ENCODE measurements at regions not wholly inside any gene's neighbourhood (a gene's known extent, or its start where the extent isn't known, plus 50 kb on each side); places are given as distances from the start of the nearest gene placed in this dataset.
"Not testable (repeated sequence)": the region's sequence is repeated elsewhere in the genome, so short reads cannot be mapped to it uniquely, and the experiment has no call there.

DNA sequence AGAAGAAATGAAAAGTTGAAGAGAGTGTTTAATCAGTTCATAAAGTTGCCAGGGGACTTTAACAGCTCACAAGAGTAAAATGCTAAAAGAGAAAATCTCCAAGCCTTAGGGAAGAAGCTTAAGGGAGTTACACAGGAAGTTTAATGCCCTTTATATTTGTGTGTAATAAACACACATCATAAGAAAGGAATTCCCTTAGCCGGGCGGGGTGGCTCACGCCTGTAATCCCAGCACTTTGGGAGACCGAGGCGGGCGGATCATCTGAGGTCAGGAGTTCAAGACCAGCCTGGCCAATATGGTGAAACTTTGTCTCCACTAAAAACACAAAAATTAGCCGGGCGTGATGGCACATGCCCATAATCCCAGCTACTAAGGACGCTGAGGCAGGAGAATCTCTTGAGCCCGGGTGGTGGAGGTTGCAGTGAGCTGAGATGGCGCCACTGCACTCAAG, 95.4 kb upstream of the CAB39 start:
- TF ChIP-seq, protein P1, sequence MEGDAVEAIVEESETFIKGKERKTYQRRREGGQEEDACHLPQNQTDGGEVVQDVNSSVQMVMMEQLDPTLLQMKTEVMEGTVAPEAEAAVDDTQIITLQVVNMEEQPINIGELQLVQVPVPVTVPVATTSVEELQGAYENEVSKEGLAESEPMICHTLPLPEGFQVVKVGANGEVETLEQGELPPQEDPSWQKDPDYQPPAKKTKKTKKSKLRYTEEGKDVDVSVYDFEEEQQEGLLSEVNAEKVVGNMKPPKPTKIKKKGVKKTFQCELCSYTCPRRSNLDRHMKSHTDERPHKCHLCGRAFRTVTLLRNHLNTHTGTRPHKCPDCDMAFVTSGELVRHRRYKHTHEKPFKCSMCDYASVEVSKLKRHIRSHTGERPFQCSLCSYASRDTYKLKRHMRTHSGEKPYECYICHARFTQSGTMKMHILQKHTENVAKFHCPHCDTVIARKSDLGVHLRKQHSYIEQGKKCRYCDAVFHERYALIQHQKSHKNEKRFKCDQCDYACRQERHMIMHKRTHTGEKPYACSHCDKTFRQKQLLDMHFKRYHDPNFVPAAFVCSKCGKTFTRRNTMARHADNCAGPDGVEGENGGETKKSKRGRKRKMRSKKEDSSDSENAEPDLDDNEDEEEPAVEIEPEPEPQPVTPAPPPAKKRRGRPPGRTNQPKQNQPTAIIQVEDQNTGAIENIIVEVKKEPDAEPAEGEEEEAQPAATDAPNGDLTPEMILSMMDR (conservative IDR thresholded peaks at IDR 0.05; ENCODE audit: low read length) = not testable (repeated sequence)
- TF ChIP-seq EZH2phosphoT487 (IDR thresholded peaks at IDR 0.05; ENCODE audit: borderline replicate concordance, low read depth, low read length) = not testable (repeated sequence)
